ENCODE measurements at regions not wholly inside any gene's neighbourhood (a gene's known extent, or its start where the extent isn't known, plus 50 kb on each side); places are given as distances from the start of the nearest gene placed in this dataset.

DNA sequence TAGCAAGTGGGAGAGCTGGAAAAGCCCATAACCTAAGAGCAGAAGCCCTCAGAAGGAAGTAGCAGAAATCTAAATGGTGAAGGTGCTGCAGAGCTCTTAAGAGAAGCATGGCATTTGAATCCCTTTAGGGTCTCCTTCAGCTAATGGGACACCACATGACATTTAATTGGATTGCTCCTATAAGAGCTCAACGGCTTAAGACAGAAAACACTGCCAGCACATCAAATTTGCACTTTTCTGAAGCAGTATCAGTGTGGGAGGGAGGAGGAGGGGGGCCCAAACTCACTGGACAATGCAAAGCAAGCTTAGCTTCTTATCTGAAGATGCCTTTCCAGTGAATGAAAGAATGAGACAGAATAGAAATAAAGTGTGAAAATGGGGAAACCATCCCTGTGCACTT lies 287.9 kb upstream of the MTNR1B start:
- H3K36me3 Mint-ChIP-seq (ENCODE audit: low read depth), result peaks cover 24% of the 10 kb centered on the region
- no peak overlapping the region for H2AFZ ChIP-seq
- no peaks in the 10 kb centered on the region; the same call in none of the 2 replicates for H3K4me1 ChIP-seq (ENCODE audit: insufficient read depth)
- no peaks in the 10 kb centered on the region for H3K9me3 Mint-ChIP-seq
- 0 out of 2 replicates have a peak overlapping the region, but pooled peaks have one; percentile 3 for H3K27ac Mint-ChIP-seq
- H3K4me3 ChIP-seq, result no peak overlapping the region
- H3K27me3 Mint-ChIP-seq (ENCODE audit: insufficient read depth, low read depth, poor library complexity), result no peaks in the 10 kb centered on the region
- peaks cover 20% of the 10 kb centered on the region for H3K4me1 Mint-ChIP-seq
- ATAC-seq, result no peak
- H3K4me2 ChIP-seq, result no peak overlapping the region
- no peak overlapping the region for H3K4me3 Mint-ChIP-seq
- no peaks in the 10 kb centered on the region for H3K36me3 ChIP-seq (ENCODE audit: insufficient read depth)
- H3K79me2 ChIP-seq (replicated peaks; ENCODE audit: insufficient read depth), result no peaks in the 10 kb centered on the region
- no peaks in the 10 kb centered on the region for H3F3A ChIP-seq (replicated peaks; ENCODE audit: low read depth)
- H4K20me1 ChIP-seq (replicated peaks; ENCODE audit: insufficient read depth), result no peaks in the 10 kb centered on the region; the same call in 1 of the 2 replicates
- no peak for TF ChIP-seq ZNF114 (CRISPR knock-in tag; IDR thresholded peaks at IDR 0.05)
- TF ChIP-seq EZH2 (IDR thresholded peaks at IDR 0.05; ENCODE audit: low read depth, unreplicated experiment), result no peak
- TF ChIP-seq, protein P1, sequence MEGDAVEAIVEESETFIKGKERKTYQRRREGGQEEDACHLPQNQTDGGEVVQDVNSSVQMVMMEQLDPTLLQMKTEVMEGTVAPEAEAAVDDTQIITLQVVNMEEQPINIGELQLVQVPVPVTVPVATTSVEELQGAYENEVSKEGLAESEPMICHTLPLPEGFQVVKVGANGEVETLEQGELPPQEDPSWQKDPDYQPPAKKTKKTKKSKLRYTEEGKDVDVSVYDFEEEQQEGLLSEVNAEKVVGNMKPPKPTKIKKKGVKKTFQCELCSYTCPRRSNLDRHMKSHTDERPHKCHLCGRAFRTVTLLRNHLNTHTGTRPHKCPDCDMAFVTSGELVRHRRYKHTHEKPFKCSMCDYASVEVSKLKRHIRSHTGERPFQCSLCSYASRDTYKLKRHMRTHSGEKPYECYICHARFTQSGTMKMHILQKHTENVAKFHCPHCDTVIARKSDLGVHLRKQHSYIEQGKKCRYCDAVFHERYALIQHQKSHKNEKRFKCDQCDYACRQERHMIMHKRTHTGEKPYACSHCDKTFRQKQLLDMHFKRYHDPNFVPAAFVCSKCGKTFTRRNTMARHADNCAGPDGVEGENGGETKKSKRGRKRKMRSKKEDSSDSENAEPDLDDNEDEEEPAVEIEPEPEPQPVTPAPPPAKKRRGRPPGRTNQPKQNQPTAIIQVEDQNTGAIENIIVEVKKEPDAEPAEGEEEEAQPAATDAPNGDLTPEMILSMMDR (conservative IDR thresholded peaks at IDR 0.05; ENCODE audit: low read depth in 2 of 2), result no peak
- TF ChIP-seq POLR2AphosphoS5 (IDR thresholded peaks at IDR 0.05; ENCODE audit: low read depth), result no peak
- TF ChIP-seq CREB1 (CRISPR knock-in tag; IDR thresholded peaks at IDR 0.05; ENCODE audit: low read depth), result no peak
- TF ChIP-seq, protein P2, sequence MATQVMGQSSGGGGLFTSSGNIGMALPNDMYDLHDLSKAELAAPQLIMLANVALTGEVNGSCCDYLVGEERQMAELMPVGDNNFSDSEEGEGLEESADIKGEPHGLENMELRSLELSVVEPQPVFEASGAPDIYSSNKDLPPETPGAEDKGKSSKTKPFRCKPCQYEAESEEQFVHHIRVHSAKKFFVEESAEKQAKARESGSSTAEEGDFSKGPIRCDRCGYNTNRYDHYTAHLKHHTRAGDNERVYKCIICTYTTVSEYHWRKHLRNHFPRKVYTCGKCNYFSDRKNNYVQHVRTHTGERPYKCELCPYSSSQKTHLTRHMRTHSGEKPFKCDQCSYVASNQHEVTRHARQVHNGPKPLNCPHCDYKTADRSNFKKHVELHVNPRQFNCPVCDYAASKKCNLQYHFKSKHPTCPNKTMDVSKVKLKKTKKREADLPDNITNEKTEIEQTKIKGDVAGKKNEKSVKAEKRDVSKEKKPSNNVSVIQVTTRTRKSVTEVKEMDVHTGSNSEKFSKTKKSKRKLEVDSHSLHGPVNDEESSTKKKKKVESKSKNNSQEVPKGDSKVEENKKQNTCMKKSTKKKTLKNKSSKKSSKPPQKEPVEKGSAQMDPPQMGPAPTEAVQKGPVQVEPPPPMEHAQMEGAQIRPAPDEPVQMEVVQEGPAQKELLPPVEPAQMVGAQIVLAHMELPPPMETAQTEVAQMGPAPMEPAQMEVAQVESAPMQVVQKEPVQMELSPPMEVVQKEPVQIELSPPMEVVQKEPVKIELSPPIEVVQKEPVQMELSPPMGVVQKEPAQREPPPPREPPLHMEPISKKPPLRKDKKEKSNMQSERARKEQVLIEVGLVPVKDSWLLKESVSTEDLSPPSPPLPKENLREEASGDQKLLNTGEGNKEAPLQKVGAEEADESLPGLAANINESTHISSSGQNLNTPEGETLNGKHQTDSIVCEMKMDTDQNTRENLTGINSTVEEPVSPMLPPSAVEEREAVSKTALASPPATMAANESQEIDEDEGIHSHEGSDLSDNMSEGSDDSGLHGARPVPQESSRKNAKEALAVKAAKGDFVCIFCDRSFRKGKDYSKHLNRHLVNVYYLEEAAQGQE (IDR thresholded peaks at IDR 0.05; ENCODE audit: unreplicated experiment), result no peak
- TF ChIP-seq EZH2phosphoT487 (IDR thresholded peaks at IDR 0.05; ENCODE audit: unreplicated experiment), result no peak
- no peak for TF ChIP-seq NANOG (IDR thresholded peaks at IDR 0.05; ENCODE audit: borderline replicate concordance)
- H3K27ac ChIP-seq (ENCODE audit: low read depth), result no peak overlapping the region
- H3K27me3 ChIP-seq (ENCODE audit: insufficient read depth), result no peaks in the 10 kb centered on the region
- DNase-seq (ENCODE audit: low spot score), result no peak
- peaks cover 4% of the 10 kb centered on the region for H3K9me2 ChIP-seq (ENCODE audit: insufficient read depth)

DNA sequence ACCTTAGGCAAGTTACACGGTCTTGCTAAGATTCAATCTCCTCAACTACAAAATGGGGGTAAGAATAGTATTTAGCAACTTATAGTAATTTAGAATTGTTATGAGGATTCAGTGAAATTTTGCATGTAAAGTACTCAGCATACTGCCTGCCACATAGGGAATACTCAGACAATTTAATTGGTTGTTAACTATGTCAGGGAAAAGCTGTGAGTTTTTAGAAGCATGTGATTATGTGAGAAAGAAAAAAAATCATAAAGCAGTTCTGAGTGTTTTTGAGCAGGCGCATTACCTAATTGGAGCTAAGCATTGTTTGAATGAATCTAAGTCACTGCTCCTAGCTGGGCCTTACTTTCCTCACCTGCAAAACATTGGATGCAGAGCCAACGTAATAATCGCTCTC lies 287.3 kb upstream of the MTNR1B start:
- Histone ChIP-seq H3K4me1 (ENCODE audit: insufficient read depth) (no peaks in the 10 kb centered on the region; the same call in none of the 2 replicates), H3K4me3 (no peak overlapping the region), H3K79me2 (replicated peaks; ENCODE audit: insufficient read depth) (no peaks in the 10 kb centered on the region), H3F3A (replicated peaks; ENCODE audit: low read depth) (no peaks in the 10 kb centered on the region), H3K9me2 (ENCODE audit: insufficient read depth) (peaks cover 4% of the 10 kb centered on the region), H3K27ac (ENCODE audit: low read depth) (no peak overlapping the region), H2AFZ (no peak overlapping the region), H3K27me3 (ENCODE audit: insufficient read depth) (no peaks in the 10 kb centered on the region), H4K20me1 (replicated peaks; ENCODE audit: insufficient read depth) (no peaks in the 10 kb centered on the region; the same call in 1 of the 2 replicates), H3K36me3 (ENCODE audit: insufficient read depth) (no peaks in the 10 kb centered on the region), H3K4me2 (no peak overlapping the region)
- Mint-ChIP-seq H3K36me3 (ENCODE audit: low read depth) (peaks cover 19% of the 10 kb centered on the region), H3K4me1 (peaks cover 20% of the 10 kb centered on the region), H3K4me3 (no peak overlapping the region), H3K9me3 (no peaks in the 10 kb centered on the region), H3K27ac (0 out of 2 replicates have a peak overlapping the region, but pooled peaks have one; percentile 5), H3K27me3 (ENCODE audit: insufficient read depth, low read depth, poor library complexity) (no peaks in the 10 kb centered on the region)
- ATAC-seq (no peak), DNase-seq (ENCODE audit: low spot score) (no peak)
- TF ChIP-seq NANOG (IDR thresholded peaks at IDR 0.05; ENCODE audit: borderline replicate concordance) (no peak), JUNB (IDR thresholded peaks at IDR 0.05; ENCODE audit: unreplicated experiment) (no peak), STAT1 (IDR thresholded peaks at IDR 0.05; ENCODE audit: unreplicated experiment) (no peak)
- TF ChIP-seq, protein P3, sequence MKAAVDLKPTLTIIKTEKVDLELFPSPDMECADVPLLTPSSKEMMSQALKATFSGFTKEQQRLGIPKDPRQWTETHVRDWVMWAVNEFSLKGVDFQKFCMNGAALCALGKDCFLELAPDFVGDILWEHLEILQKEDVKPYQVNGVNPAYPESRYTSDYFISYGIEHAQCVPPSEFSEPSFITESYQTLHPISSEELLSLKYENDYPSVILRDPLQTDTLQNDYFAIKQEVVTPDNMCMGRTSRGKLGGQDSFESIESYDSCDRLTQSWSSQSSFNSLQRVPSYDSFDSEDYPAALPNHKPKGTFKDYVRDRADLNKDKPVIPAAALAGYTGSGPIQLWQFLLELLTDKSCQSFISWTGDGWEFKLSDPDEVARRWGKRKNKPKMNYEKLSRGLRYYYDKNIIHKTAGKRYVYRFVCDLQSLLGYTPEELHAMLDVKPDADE (IDR thresholded peaks at IDR 0.05), result no peak
- TF ChIP-seq, protein P2 (IDR thresholded peaks at IDR 0.05; ENCODE audit: unreplicated experiment), result no peak

Measured in GM23338 (cell line).